Duodenal mucosa (tissue), 2 donors: ENCODE measurements at regions not wholly inside any gene's neighbourhood (a gene's known extent, or its start where the extent isn't known, plus 50 kb on each side); places are given as distances from the start of the nearest gene placed in this dataset.

Source experiments
- H3K27ac ChIP-seq: one replicate; pipeline ENCODE4 v1.7.0; 2013; ENCODE audit warnings: low read depth, low read length
- H3K27me3 ChIP-seq, 2 donors: one replicate each; pipeline ENCODE4 v1.7.0; 2013; ENCODE audit warnings: low read length in 2 of 2, control low read depth in 1 of 2; ENCODE audit not compliant: insufficient read depth in 2 of 2, control insufficient read depth in 1 of 2
- H3K36me3 ChIP-seq, 2 donors: one replicate each; pipeline ENCODE4 v1.7.0; 2013; ENCODE audit warnings: low read length in 2 of 2, control low read depth in 1 of 2; ENCODE audit not compliant: insufficient read depth in 2 of 2, control insufficient read depth in 1 of 2
- H3K4me1 ChIP-seq, 2 donors: one replicate each; pipeline ENCODE4 v1.7.0; 2013; ENCODE audit warnings: low read length in 2 of 2, control low read depth in 1 of 2; ENCODE audit not compliant: insufficient read depth in 2 of 2, control insufficient read depth in 1 of 2
- H3K4me3 ChIP-seq, 2 donors: one replicate each; pipeline ENCODE4 v1.7.0; 2013; ENCODE audit warnings: low read length in 2 of 2, low read depth in 1 of 2
- H3K9ac ChIP-seq, 2 donors: one replicate each; pipeline ENCODE4 v1.7.0; 2013; ENCODE audit warnings: low read length in 2 of 2, low read depth in 1 of 2
- H3K9me3 ChIP-seq, 2 donors: one replicate each; pipeline ENCODE4 v1.7.0; 2013; ENCODE audit warnings: low read length in 2 of 2, control low read depth in 1 of 2; ENCODE audit not compliant: control insufficient read depth in 1 of 2

GRCh38 chr10:7467031-7467667 is 56.3 kb upstream of the SFMBT2 start:
- Histone ChIP-seq H3K9ac (no peak overlapping the region), H3K27ac (no peak overlapping the region), H3K9me3 (no peaks in the 10 kb centered on the region), H3K36me3 (no peaks in the 10 kb centered on the region), H3K4me1 (peaks cover 0 to 1% of the 10 kb centered on the region in 2 donors), H3K27me3 (no peaks in the 10 kb centered on the region), H3K4me3 (no peak overlapping the region)

GRCh38 chr10:7464691-7465090 is 53.9 kb upstream of the SFMBT2 start:
- no peaks in the 10 kb centered on the region for H3K36me3 ChIP-seq
- H3K9ac ChIP-seq: no peak overlapping the region
- no peak overlapping the region for H3K4me3 ChIP-seq
- H3K4me1 ChIP-seq: no peaks in the 10 kb centered on the region
- H3K27me3 ChIP-seq: no peaks in the 10 kb centered on the region
- no peaks in the 10 kb centered on the region for H3K9me3 ChIP-seq
- no peak overlapping the region for H3K27ac ChIP-seq
